HG03378 (cell line): ENCODE measurements at regions not wholly inside any gene's neighbourhood (a gene's known extent, or its start where the extent isn't known, plus 50 kb on each side); places are given as distances from the start of the nearest gene placed in this dataset.
"Not testable (repeated sequence)": the region's sequence is repeated elsewhere in the genome, so short reads cannot be mapped to it uniquely, and the experiment has no call there.

Experiments used
- ATAC-seq: cut with Tn5 transposase; IDR thresholded peaks from one replicate; pipeline ENCODE4 v1.9.1; 2021; ENCODE audit warnings: mild to moderate bottlenecking, moderate library complexity; ENCODE audit not compliant: unreplicated experiment

DNA sequence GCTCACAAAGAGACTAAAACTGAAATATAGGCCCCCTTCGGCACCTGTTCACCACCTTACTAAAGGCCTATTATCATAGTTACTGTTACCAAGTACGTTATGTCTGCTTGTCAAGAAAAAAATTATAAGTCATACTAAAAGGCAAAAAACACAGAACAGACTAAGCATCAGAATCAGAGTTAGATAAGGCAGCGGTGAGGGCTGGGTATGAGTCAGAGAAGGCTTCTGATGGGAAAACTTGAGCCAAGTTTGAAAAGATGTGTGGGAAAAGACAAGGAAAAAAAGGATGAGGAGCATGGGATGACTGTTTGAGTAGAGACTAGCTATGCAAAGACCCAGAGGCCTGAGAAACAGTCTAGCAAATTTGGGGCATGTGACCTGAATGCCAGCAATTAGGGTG, 387.2 kb upstream of the SGO1 start:
- ATAC-seq = no peak

DNA sequence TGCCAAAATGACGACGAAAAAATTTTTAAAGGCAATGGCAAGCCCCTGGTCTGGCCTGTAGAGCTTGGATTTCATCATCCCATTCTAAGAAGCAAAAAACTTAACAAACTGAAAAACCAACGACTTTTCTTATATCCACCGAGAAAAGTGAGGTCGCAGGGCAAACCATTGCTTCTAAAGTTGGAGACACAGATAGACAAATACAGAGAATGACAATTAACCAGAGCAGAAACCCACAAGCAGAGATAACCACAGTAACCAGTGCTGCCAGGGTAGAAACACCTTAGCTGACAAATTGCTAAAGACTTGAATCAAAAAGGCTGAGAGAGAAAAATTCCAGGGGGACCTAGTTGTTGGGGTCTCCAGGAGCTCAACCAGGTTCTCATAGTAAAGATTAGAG, 386.5 kb upstream of the SGO1 start:
- no peak for ATAC-seq

DNA sequence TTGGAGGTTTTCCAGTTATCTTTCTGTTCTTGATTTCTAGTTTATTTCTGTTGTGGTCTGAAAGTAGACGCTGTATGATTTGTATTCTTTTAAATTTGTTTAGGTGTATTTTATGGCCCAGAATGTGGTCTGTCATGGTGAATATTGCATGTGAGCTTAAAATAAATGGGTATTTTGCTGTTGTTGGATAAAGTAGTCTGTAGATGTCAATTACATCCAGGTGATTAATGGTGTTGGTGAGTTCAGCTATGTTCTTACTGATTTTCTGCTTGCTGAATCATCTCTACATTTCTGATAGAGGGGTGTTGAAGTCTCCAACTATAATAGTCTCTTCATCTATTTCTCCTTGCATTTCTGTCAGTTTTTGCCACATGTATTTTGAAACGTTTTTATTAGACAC, 383.3 kb upstream of the SGO1 start:
- no peak for ATAC-seq

DNA sequence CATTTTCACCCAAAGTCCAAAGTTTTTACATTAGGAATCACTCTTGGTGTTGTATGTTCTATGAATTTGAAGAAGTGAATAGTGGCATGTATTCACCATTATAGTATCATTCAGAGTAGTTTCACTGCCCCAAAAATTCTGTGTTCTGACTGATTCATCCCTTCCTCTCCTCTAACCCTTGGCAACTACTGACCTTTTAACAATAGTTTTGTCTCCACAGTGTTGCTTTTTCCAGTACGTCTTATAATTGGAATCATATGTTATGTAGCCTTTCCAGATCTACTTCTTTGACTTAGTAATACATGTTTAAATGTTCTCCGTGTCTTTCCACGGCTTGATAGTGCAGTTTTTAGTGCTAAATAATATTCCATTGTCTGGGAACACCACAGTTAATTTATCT, 379.0 kb upstream of the SGO1 start:
- ATAC-seq = no peak

DNA sequence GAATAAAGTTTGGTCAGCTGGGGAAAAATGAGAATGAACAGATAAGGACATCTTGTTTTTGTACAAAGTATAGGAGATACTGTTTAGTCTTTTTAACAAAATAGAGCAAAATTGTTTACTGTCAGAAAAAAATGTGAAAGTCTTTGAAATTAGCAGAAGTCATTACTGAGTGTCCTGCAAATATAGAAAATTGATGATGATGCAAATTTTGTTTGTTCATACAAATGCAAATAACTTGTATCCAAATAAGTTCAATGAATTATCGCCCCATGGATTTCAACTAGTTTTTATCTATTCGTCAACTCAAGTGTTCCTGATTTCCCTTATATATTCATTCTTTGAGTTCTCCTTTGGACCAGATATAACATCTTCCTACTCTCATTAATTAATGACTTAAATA, 378.0 kb upstream of the SGO1 start:
- no peak for ATAC-seq

DNA sequence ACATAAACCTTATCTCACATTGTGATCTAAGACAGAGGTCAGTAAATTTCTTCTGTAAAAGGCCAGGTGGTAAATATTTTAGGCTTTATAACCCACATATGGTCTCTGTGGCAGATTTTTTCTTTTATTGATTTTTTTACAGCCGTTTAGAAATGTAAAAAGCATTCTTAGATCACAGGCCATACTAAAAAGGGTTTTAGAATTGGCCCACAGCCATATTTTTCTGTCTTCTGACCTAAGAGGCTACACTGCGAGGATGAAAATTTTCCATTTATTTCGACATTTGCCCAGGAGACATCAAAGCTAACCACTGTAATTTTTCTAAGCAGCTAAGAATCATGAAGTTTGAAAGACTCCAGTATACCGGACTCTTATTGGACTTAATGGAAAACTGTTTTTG, 377.2 kb upstream of the SGO1 start:
- no peak for ATAC-seq

DNA sequence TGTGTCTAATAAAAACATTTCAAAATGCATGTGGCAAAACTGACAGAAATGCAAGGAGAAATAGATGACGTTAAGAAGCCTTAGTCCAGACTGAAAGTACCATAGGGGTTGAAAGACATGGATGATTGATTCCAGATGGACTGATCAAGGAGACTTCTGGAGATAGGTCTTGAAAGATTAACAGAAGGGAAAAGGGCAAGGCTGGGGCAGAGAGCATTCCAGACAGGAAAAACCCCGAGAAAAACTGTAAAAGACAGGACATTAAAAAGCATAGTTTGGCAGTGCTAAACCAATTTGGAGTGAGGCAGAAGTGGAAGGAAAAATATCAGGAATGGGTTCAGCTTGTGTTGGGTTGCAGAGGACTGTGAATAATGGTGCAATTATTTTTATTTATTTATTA, 375.2 kb upstream of the SGO1 start:
- ATAC-seq = no peak

DNA sequence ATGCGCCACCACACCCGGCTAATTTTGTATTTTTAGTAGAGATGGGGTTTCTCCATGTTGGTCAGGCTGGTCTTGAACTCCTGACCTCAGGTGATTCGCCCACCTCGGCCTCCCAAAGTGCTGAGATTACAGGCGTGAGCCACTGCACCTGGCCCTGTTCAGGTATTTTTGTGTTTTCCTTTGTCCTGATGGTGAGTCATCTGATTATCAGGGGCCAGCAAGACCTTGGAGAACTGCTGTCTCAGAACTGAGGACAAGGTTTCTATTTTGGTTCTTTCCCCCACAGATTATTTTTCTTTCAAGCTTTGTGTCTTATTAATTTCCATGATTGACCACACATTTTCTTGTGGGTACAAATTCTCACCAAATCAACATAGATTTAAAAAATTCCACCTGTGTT, 374.4 kb upstream of the SGO1 start:
- ATAC-seq = not testable (repeated sequence)

DNA sequence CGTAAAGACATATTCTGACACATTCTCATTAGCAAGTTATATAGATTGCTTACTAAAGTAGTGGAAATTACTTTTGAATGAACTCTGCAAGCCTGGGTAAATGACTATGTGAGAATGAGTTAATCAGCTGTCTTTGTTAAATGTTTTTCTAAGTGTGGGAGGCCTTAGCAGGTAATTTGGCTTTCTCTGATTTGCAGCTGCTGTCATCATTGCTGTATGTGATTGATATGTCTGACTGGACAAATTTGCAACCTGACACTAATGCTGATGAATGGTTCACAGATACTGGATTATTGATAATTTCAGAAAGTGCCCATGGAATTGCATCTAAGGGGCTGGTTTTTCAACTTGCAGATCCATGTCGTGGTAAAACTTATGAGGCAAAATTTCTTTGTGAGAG, 372.2 kb upstream of the SGO1 start:
- no peak for ATAC-seq

DNA sequence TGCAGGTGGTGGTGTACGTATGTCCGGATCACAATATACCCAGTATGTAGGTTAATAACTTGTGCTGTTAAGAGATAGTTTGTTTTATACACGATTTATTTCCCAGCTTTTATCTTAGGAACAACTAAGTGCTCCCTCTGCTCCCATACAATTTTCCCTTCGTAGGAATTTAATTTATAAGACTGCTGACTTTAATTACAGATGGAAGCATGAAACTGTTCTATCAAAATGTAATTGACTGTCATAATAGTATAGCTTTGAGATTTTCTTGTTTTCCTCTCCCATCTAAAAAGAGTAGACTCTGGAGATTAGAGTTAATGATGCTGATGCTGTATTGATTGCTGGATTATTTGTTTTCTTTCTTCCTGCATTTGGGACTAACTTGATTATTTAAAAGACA, 370.7 kb upstream of the SGO1 start:
- no peak for ATAC-seq

DNA sequence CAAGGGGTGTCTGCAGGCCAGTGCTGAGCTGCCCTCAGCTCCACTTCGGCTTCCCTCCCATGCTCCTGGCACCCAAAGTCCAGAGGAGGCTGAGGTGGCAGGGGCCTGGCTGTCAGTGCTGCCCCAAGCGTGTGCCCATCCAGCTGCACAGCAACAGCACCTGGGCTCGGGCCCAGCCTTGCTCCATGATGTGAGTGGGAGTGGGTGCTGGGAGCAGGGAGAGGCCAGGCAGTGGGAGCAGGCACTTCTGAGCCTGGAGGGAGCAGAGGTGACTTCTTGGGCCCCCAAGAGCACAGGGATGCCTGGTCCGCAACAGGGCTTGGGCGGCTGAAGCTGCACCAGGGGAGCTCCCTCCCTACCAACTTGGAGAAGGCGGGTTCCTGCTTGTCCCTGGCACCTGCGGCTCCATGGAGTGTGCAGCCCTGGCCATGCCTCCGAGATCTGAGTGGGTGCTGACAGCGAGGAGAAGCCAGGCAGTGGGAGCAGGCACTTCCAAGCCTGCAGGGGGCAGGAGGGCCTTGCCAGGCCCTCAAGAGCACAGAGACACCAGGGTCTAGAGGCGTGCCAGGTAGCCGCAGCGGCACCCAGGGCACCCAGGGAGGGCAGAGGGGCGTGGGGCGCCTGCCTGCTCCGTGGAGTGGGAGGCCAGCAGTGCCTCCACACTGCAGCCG, 366.7 kb upstream of the SGO1 start:
- ATAC-seq = no peak

DNA sequence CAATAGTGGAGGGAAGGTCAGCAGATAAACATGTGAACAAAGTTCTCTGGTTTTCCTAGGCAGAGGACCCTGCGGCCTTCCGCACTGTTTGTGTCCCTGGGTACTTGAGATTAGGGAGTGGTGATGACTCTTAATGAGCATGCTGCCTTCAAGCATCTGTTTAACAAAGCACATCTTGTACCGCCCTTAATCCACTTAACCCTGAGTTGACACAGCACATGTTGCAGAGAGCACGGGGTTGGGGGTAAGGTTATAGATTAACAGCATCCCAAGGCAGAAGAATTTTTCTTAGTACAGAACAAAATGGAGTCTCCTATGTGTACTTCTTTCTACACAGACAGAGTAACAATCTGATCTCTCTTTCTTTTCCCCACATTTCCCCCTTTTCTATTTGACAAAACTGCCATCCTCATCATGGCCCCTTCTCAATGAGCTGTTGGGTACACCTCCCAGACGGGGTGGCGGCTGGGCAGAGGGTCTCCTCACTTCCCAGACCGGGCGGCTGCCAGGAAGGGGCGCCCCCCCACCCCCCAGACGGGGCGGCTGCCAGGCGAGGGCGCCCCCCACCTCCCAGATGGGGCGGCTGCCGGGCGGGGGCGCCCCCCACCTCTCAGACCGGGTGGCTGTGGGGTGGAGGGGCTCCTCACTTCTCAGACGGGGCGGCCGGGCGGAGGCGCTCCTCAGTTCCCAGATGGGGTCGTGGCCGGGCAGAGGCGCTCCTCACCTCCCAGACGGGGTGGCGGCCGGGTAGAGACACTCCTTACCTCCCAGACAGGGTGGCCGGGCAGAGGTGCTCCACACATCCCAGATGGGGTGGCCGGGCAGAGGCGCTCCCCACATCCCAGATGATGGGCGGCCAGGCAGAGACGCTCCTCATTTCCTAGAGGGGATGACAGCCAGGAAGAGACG, 361.6 kb upstream of the SGO1 start:
- ATAC-seq = not testable (repeated sequence)

DNA sequence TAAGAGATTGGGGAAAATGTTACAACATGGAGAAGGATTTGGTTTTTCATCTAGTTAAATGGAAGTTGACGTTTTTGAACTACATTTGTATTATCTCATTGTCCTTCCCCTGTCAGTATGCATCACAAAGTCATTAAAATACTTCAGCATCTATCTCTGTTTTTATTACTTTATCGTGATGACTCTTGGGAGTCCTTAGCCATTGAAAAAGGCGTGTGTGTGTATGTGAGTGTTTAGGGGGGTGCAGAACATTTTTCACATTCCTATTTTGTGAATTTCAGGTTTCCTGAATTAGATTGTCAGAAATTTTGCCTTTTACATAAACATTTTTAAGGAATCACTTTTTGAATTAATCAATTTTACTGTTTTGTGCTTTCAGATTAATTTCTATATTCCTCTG, 360.6 kb upstream of the SGO1 start:
- no peak for ATAC-seq

DNA sequence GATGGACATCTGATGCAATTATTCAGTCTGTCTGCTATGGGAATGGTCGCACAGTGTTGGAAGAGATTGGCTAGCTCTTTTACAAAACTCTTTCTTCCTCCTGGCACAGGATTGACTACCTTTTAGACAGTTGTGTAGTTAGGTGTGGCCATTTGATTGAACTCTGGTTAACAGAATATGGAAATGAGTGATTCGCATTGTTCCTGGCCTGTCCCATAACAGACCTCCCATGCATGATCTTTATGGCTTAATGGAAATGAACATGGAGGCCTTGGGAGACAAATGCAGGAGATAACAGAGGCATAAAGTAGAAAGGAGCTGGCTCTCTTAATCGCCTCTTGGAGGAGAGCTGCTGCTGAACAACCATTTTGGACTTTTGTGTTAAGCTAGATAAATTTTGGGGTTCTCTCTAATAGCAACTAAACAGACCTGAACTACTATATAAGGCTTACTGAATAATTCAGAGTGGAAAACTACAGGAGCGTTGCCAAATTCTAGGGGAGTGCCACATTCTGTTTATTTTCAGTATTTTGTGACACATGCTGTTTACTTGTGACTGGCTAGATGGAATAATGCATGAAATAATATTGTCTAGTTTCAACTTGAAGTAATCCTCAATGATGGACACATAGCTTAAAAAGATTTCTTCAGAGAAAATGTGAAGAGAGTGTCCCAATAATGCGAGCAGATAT, 357.7 kb upstream of the SGO1 start:
- ATAC-seq = no peak

DNA sequence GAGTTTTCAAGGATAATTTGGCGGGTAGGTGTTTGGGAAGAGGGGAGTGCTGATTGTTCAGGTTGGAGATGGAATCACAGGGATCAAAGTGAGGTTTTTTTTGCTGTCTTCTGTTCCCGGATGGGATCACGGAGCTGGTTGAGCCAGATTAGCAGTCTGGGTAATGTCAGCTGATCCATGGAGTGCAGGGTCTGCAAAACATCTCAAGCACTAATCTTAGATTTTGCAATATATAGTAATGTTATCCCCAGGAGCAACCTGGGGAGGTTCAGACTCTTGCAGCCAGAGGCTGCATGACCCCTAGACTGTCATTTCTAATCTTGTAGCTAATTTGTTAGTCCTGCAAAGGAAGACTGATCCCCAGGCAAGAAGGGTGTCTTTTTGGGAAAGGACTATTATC, 354.1 kb upstream of the SGO1 start:
- ATAC-seq = no peak

DNA sequence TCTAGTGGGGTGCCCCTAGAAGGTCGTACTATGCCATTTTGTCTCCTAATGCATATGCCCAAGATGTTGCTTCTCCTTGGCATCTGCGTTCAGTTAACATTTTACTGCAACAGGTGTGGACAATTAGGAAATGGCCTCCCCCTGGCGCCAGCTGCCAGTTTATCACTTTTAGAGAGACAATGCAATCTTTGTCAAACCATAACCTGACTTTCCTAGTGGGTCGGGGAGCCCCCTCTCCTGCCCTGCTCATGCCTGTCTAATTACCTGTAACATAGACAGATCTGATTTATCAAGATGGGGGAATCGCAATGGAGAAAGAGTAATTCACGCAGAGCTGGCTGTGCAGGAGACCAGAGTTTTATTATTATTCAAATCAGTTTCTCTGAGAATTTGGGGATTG, 353.7 kb upstream of the SGO1 start:
- no peak for ATAC-seq

DNA sequence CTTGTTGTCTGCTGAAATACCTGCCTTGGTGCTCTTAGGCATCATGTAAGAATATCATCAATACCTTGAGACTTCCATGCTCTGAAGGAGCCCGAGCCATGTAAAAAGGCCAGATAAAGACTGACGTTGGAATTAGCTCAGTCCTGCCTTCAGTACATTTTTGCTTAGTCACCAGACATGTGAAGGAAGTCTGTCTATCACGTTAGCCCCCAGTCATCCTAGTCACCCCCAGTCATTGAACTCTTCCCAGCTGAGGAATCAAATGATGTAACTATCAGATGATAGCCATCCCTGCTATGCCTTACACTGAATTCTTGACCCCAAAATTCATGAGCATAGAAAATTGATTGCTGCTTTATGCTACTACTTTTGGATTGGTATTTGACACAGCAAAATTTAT, 351.2 kb upstream of the SGO1 start:
- no peak for ATAC-seq

DNA sequence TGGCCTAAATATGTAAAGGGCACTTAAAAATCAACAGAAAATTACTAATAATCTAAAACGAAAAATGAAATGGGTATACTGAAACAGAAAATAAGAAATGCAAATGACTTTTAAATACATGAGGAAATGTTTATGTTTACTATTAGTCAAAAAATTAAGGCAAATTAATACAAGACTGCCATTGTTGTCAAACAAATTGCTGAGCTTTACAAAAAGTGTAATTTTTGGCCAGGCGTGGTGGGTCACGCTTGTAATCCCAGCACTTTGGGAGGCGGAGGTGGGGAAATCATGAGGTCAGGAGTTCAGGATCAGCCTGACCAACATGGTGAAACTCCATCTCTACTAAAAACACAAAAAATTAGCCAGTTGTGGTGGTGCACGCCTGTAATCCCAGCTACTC, 343.9 kb upstream of the SGO1 start:
- ATAC-seq = no peak

DNA sequence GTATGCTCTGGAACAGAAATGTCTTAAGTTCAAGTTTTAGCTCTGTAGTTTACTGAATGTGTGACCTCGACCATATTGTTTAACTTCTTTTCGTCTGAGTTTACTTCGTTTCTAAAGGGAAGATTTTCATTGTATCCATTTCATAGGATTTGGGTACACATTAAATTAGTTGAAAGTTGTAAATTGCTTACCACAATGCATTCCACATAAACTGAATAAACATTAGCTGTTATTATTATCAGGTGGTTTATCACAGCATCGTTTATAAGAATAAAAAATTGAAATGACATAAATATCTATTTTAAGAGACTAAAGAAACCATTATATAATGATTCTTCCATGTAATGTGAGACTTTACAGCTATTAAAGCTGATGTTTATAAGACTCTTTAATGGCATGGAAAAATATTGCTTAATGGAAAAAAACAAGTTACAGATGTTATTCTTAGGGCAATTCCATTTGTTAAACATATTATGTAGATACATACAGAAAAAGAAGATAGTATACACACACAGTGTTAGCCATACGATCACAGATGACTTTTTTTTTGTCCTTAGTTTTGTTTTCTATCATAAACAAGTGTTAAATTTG, 342.3 kb upstream of the SGO1 start:
- ATAC-seq = no peak

DNA sequence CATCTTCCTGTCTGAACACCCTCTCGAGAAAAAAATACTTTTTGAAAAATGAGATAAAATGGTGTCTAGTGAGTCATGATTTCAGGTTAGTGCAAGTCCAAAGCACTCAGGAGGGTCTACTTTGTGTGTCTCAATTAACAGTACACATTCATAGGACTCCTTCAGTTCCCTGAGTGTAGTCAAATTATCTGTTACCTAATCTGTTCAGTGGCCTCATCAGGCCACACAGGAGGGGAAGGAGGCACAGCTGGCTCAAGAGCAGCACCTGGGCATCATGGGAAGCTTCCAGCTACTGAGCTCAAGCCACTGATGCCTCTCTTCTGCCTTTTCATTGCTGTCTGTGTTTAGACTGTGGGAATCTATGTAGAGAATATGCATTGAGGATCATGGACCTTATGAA, 341.4 kb upstream of the SGO1 start:
- ATAC-seq = no peak

DNA sequence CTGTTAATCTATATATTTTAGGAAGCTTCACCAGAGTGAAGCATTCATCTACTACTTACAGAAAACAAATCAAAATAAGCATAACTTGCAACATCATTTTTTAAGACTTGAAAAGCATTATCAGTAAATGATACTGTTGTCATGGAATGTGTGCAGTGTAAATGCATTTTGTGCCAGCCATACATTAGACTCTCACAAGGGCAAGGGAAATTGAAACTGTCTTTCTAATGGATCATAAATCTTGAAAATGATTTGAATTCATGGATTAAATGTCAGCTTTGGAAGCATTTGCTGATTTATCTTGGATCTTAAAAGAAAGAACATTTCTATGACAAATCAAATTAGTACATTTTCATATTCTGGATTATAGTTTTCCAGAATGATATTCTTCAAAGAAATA, 338.3 kb upstream of the SGO1 start:
- ATAC-seq = no peak

DNA sequence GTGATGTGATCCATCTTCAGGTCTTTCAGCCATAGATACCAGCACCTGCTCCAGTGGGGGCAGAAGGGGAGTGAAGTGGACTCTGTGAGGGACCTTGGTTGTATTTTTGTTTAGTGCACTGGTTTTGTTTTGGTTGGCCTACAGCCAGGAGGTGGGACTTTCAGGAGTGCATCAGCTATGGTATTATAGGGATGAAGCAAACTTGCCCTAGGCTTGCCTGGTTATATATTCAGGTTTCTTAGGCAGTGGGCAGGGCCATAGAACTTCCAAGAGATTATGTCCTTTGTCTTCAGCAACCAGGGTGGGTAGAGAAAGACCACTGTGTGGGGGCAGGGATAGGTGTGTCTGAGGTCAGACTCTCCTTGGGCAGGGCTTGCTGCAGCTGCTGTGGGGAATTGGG, 337.3 kb upstream of the SGO1 start:
- no peak for ATAC-seq
